HG03354 (cell line): ENCODE measurements at regions not wholly inside any gene's neighbourhood (a gene's known extent, or its start where the extent isn't known, plus 50 kb on each side); places are given as distances from the start of the nearest gene placed in this dataset.
"Not testable (repeated sequence)": the region's sequence is repeated elsewhere in the genome, so short reads cannot be mapped to it uniquely, and the experiment has no call there.

Experiments used
- ATAC-seq: cut with Tn5 transposase; IDR thresholded peaks from one replicate; pipeline ENCODE4 v1.9.1; 2021; ENCODE audit warnings: mild to moderate bottlenecking; ENCODE audit not compliant: unreplicated experiment, poor library complexity, severe bottlenecking

DNA sequence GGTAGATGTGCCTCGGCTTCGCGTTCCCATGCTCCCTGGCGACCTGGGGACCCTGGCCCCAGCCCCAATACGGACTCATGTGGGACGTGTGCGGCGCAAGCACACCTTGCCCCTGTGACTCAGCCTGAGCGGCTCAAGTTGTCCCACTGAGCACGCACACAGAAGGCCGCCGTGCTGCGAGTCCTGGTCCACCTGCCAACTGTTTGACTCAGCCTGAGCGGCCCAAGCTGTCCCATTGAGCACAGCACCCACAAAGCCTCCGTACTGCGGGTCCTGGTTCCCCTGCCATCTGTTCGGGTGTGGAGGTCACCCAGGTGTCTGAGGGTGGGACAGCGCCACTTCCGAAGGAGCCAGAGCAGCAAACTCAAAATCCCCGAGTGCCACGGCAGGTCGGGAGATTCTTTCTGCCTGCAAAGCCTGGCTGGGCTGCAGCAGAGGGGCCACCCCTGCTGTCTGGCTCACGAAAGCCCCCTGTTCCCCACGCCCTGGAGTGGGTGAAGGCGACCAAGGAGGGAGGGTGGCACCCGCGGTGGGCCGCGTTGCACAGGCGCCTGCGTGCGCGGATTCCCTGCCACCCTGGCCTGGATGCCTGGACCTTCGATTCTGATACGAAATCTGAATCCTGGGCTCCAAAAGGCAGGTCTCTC, 362.6 kb upstream of the DEFB115 start:
- ATAC-seq: not testable (repeated sequence)

- ATAC-seq: not testable (repeated sequence)
Measured at GRCh38 chr20:30895354-30895711, 362.1 kb upstream of the DEFB115 start.

DNA sequence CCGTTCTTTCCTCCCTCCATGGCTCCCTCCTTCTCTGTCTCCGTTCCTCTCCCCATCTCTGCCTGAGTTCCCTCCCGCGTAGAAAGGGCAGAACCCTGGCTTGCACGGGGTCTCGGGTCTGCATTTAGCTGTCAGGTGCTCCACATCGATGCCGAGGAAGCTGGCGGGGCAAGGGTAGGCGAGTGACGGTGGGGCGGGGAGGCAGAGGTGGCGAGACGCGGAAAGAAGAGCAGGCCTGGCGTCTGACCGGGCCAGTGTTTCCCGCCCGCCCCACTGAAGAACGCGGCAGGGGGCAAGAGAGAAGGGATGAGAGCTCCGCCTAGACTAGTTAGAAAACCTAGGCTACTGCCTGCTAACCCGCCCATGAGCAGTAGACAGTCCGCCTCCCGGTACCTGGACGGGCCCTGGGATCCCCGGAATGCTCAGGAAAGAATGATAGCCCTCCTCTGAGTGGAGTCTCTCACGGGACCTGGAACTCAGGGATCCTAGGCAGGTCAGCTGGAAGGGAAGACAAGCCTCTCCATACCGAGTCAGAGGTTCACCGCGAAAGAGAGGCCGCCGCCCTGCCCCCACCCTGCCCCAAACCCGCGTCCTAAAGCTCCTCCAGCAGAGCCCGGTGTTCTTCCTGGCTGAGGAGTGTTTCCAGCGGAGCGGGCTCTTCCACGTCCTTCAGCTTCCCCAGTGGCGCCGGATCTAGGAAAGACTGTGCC, 357.9 kb upstream of the DEFB115 start:
- ATAC-seq: not testable (repeated sequence)

GRCh38 chr20:30900080-30900719, 357.3 kb upstream of the DEFB115 start:
- not testable (repeated sequence) for ATAC-seq

DNA sequence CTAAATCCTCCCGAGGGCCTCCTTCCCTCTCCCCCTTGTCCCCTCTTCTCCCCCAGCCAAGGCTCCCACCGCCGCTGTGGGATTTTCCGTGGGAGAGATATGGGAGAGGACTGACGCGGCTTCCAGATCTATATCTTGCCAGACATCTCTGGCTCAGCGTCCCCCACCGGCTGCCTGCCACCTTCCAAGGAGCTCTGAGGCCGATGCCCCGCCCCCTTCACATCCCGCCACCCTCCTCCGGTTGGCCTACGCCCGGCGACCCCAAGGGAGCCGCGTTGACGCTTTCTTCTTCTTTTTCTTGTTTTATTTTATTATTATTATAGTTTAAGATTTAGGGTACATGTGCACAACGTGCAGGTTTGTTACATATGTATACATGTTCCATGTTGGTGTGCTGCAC, 352.2 kb upstream of the DEFB115 start:
- ATAC-seq: not testable (repeated sequence)

- ATAC-seq: no peak
Measured at GRCh38 chr20:30910937-30911725, 346.3 kb upstream of the DEFB115 start.

- not testable (repeated sequence) for ATAC-seq
Measured at GRCh38 chr20:30911832-30912660, 345.4 kb upstream of the DEFB115 start.

DNA sequence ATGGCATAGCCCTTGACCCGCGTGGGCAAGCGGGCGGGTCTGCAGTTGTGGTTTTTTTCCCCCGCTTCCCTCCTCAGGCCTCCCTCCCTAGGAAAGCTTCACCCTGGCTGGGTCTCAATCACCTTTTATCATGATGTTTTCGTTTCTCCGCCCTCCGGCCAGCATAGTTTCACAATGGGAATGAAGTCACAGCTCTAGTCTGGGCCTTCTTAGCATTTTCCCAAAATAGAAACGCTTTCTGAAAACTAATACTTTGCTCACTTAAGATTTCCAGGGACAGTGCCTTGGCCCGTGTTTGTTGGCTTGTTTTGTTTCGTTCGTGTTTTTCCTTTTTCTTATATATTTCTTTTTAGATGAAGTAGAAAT, 344.8 kb upstream of the DEFB115 start:
- not testable (repeated sequence) for ATAC-seq

- not testable (repeated sequence) for ATAC-seq
Measured at GRCh38 chr20:30916404-30916803, 341.1 kb upstream of the DEFB115 start.

DNA sequence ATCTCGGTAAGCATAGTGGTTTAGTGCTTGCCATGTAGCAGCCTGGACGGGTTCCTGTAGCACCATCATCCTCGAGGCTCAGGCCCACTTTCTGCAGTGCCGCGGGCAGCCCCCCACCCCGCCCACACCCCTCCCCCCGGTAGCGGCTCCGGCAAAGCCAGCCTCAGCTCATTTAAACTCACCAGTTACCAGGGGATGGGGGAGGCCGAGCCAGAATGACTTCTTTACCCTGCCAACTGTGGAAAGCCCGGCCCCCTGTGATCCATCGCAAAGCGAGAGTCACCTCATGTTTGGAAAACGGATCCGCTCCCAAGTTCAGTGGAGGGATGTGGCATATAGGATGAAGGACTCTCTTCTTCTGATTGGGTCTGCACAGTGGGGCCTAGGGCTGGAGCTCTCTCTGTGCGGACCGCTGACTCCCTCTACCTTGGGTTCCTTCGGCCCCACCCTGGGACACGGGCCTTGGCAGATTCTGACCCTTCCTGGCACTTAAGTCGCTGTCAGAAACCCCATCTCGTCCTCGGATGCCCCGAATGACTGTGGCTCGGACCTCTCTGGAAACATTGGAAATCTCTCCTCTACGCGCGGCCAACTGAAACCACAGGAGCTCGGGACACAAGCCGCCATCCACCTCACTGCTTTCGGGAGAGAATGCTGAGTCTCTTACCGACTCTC, 337.8 kb upstream of the DEFB115 start:
- ATAC-seq: no peak

- no peak for ATAC-seq
Measured at GRCh38 chr20:30921286-30922071, 336.0 kb upstream of the DEFB115 start.

DNA sequence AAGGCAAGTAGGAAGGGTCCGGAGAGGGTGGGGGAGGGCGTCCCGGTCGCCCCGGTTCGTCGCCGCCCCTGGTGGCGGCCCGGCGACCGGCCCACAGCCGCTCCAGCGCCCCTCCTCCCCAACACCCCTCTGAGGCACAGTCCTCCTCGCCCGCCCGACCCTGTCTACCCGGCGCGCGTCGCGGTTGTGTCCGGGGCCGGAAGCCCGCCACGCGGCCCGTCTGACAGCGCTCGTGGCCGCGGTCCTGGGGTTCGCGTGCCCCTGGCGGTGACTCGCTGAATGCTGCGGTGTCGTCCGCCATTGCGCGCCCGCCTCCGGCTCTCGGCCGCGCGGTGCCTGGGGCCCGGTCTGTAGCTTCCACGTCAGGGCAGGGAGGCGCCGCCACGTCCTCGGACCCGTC, 335.3 kb upstream of the DEFB115 start:
- ATAC-seq: no peak

DNA sequence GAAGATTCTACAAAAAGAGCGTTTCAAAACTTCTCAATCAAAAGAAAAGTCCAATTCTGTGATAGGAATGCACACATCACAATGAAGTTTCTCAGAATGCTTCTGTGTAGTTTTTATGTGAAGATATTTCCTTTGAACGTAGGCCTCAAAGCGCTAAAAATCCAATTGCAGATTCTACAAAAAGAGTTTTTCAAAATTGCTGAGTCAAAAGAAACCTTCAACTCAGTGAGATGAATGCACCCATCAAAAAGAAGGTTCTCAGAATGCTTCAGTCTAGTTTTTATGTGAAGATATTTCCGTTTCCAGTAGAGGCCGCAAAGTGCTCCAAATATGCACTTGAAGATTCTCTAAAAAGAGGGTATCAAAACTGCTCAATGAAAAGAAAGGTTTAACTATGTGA, 319.7 kb upstream of the DEFB115 start:
- ATAC-seq: no peak

- no peak for ATAC-seq
Measured at GRCh38 chr20:30949761-30950160, 307.7 kb upstream of the DEFB115 start.

DNA sequence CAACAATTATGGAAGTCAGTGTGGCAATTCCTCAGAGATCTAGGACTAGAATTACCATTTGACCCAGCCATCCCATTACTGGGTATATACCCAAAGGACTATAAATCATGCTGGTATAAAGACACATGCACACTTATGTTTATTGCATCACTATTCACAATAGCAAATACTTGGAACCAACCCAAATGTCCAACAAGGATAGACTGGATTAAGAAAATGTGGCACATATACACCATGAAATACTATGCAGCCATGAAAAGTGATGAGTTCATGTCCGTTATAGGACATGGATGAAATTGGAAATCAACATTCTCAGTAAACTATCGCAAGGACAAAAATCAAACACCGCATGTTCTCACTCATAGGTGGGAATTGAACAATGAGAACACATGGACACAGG, 306.4 kb upstream of the DEFB115 start:
- ATAC-seq: not testable (repeated sequence)

- ATAC-seq: not testable (repeated sequence)
Measured at GRCh38 chr20:30956649-30957048, 300.8 kb upstream of the DEFB115 start.

- ATAC-seq: not testable (repeated sequence)
Measured at GRCh38 chr20:30959208-30959607, 298.3 kb upstream of the DEFB115 start.

GRCh38 chr20:30963591-30963990, 293.9 kb upstream of the DEFB115 start:
- no peak for ATAC-seq
